CD8-positive, alpha-beta memory T cell (primary cell): ENCODE measurements at regions not wholly inside any gene's neighbourhood (a gene's known extent, or its start where the extent isn't known, plus 50 kb on each side); places are given as distances from the start of the nearest gene placed in this dataset.

Experiments used
- CTCF ChIA-PET: fragments of 350-600 bp; sonication (Branson Sonifier 250); formaldehyde crosslinking; loops from one replicate; lab custom pipeline; 2021; ENCODE audit warnings: antibody characterized with exemption; lab: Charles Lee
- POLR2A ChIA-PET: fragments of 350-600 bp; sonication (Branson Sonifier 250); formaldehyde crosslinking; loops from one replicate; lab custom pipeline; 2021; ENCODE audit warnings: antibody characterized with exemption; lab: Charles Lee
- DNase-seq, 5 donors: peaks; one replicate each; pipeline versions ENCODE4 v3.0.0 to v3.0.0-alpha.2; 2020 to 2022; ENCODE audit warnings: mixed read lengths in 1 of 5
- H3K27ac ChIP-seq: one replicate; pipeline ENCODE4 v1.7.0; 2013; ENCODE audit warnings: low read depth, mild to moderate bottlenecking, low read length, moderate library complexity
- H3K27me3 ChIP-seq: 2 replicates; pipeline ENCODE4 v1.7.0; 2013; ENCODE audit warnings: low read length, mild to moderate bottlenecking; ENCODE audit not compliant: insufficient read depth, poor library complexity, severe bottlenecking
- H3K36me3 ChIP-seq: 2 replicates; pipeline ENCODE4 v1.7.0; 2013; ENCODE audit warnings: mild to moderate bottlenecking, low read length, moderate library complexity; ENCODE audit not compliant: insufficient read depth
- H3K4me1 ChIP-seq: 2 replicates; pipeline ENCODE4 v1.7.0; 2013; ENCODE audit warnings: mild to moderate bottlenecking, low read length, moderate library complexity; ENCODE audit not compliant: insufficient read depth
- H3K4me3 ChIP-seq: 2 replicates; pipeline ENCODE4 v1.7.0; 2013; ENCODE audit warnings: mild to moderate bottlenecking, low read length
- H3K9me3 ChIP-seq: 2 replicates; pipeline ENCODE4 v1.7.0; 2013; ENCODE audit warnings: mild to moderate bottlenecking, low read length
- H3K27ac Mint-ChIP-seq, 8 donors: one replicate each; pipeline ENCODE4 v1.8.0; 2020 to 2021; ENCODE audit warnings: mixed read lengths in 8 of 8, mild to moderate bottlenecking in 6 of 8, inconsistent platforms in 3 of 8, moderate library complexity in 3 of 8
- H3K27me3 Mint-ChIP-seq, 2 donors: one replicate each; pipeline ENCODE4 v1.8.0; 2020 to 2021; ENCODE audit warnings: mixed read lengths in 2 of 2, mild to moderate bottlenecking in 1 of 2, moderate library complexity in 1 of 2
- H3K36me3 Mint-ChIP-seq, 3 donors: one replicate each; pipeline ENCODE4 v1.8.0; 2020 to 2021; ENCODE audit warnings: mixed read lengths in 3 of 3, inconsistent platforms in 1 of 3, mild to moderate bottlenecking in 1 of 3
- H3K4me1 Mint-ChIP-seq, 3 donors: one replicate each; pipeline ENCODE4 v1.8.0; 2020 to 2021; ENCODE audit warnings: mixed read lengths in 3 of 3, inconsistent platforms in 1 of 3, mild to moderate bottlenecking in 1 of 3
- H3K4me3 Mint-ChIP-seq, 7 donors: one replicate each; pipeline ENCODE4 v1.8.0; 2020 to 2021; ENCODE audit warnings: mixed read lengths in 7 of 7, mild to moderate bottlenecking in 6 of 7, moderate library complexity in 4 of 7, inconsistent platforms in 2 of 7
- H3K9me3 Mint-ChIP-seq, 5 donors: one replicate each; pipeline ENCODE4 v1.8.0; 2020 to 2022; ENCODE audit warnings: mixed read lengths in 5 of 5, mild to moderate bottlenecking in 3 of 5, moderate library complexity in 2 of 5, inconsistent platforms in 1 of 5

DNA sequence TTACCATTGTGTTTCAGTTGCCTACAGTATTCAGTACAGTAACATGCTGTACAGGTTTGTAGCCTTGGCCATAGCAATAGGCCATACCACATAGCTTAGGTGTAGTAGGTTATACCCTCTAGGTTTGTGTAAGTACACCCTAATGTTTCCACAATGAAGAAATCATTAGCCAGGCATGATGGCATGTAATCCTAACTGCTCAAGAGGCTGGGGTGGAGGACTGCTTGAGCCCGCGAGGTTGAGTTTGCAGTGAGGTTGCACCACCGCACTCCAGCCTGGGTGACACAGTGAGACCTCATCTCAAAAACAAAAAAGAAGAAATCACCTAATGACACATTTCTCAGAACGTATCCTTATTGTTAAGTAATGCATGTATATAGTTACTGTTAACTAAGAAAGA, 63.2 kb upstream of the KTN1 start:
- DNase-seq: no peak
- H3K4me1 ChIP-seq: no peaks in the 10 kb centered on the region
- no peaks in the 10 kb centered on the region for H3K4me1 Mint-ChIP-seq

GRCh38 chr14:55518391-55518790, 61.6 kb upstream of the KTN1 start:
- Histone ChIP-seq H3K27ac (no peak overlapping the region), H3K36me3 (no peaks in the 10 kb centered on the region), H3K4me1 (no peaks in the 10 kb centered on the region), H3K4me3 (no peak overlapping the region), H3K9me3 (no peaks in the 10 kb centered on the region), H3K27me3 (no peaks in the 10 kb centered on the region)
- POLR2A ChIA-PET: no interaction called here
- peaks cover 0 to 3% of the 10 kb centered on the region in 2 donors for H3K27me3 Mint-ChIP-seq
- peaks cover 0 to 3% (median 0%) of the 10 kb centered on the region in 5 donors for H3K9me3 Mint-ChIP-seq
- H3K36me3 Mint-ChIP-seq: peaks cover 0 to 2% (median 0%) of the 10 kb centered on the region in 3 donors
- DNase-seq: no peak
- H3K27ac Mint-ChIP-seq: no peak overlapping the region
- no peak overlapping the region for H3K4me3 Mint-ChIP-seq
- H3K4me1 Mint-ChIP-seq: no peaks in the 10 kb centered on the region
- CTCF ChIA-PET: no interaction called here

More for the DNA sequence above, 63.2 kb upstream of the KTN1 start:
- H3K4me3 Mint-ChIP-seq: no peak overlapping the region
- no peak overlapping the region for H3K27ac Mint-ChIP-seq
- Histone ChIP-seq H3K27ac (no peak overlapping the region), H3K27me3 (no peaks in the 10 kb centered on the region), H3K36me3 (no peaks in the 10 kb centered on the region), H3K9me3 (no peaks in the 10 kb centered on the region), H3K4me3 (no peak overlapping the region)
- H3K27me3 Mint-ChIP-seq: peaks cover 0 to 3% of the 10 kb centered on the region in 2 donors
- H3K9me3 Mint-ChIP-seq: peaks cover 0 to 3% (median 0%) of the 10 kb centered on the region in 5 donors
- ChIA-PET CTCF (no interaction called here), POLR2A (no interaction called here)
- peaks cover 0 to 2% (median 0%) of the 10 kb centered on the region in 3 donors for H3K36me3 Mint-ChIP-seq

DNA sequence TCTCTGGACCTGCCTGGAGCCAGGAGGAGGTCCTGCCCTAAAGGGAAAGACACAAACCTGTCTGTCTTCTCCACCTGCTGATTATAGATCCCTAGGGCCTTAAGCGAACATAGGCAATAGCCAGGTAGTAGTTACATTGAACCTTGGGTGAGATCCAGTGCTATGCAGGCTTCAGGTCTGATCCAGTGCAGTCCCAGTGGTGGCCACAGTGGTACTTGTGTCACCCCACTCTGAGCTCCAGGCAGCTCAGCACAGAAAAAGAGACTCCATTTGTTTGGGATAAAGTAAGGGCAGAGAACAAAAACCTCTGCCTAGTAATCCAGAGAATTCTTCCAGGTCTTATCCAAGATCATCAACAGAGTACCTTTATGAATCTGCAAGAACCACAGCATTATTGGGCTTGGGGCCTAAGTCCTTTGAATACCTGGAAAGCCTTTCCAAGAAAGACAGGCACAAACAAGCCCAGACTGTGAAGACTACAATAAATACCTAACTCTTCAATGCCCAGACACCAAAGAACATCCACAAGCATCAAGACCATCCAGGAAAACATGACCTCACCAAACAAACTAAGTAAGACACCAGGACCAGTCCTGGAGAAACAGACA, 60.4 kb upstream of the KTN1 start:
- Histone ChIP-seq H3K27ac (no peak overlapping the region), H3K4me3 (no peak overlapping the region), H3K9me3 (no peaks in the 10 kb centered on the region), H3K4me1 (no peaks in the 10 kb centered on the region), H3K27me3 (no peaks in the 10 kb centered on the region), H3K36me3 (no peaks in the 10 kb centered on the region)
- Mint-ChIP-seq H3K36me3 (no peaks in the 10 kb centered on the region), H3K4me3 (no peak overlapping the region), H3K27ac (no peak overlapping the region), H3K9me3 (peaks cover 0 to 3% (median 0%) of the 10 kb centered on the region in 5 donors), H3K27me3 (peaks cover 0 to 3% of the 10 kb centered on the region in 2 donors), H3K4me1 (no peaks in the 10 kb centered on the region)
- CTCF ChIA-PET: no interaction called here
- DNase-seq: no peak
- POLR2A ChIA-PET: no interaction called here

GRCh38 chr14:55523321-55523720, 56.7 kb upstream of the KTN1 start:
- peaks cover 0 to 3% (median 0%) of the 10 kb centered on the region in 5 donors for H3K9me3 Mint-ChIP-seq
- no peak overlapping the region for H3K4me3 Mint-ChIP-seq
- Histone ChIP-seq H3K27ac (no peak overlapping the region), H3K4me1 (no peaks in the 10 kb centered on the region), H3K4me3 (no peak overlapping the region), H3K9me3 (no peaks in the 10 kb centered on the region), H3K36me3 (no peaks in the 10 kb centered on the region), H3K27me3 (no peaks in the 10 kb centered on the region)
- DNase-seq: no peak
- no peaks in the 10 kb centered on the region for H3K36me3 Mint-ChIP-seq
- no peak overlapping the region for H3K27ac Mint-ChIP-seq
- CTCF ChIA-PET: no interaction called here
- no peaks in the 10 kb centered on the region for H3K4me1 Mint-ChIP-seq
- POLR2A ChIA-PET: interaction anchor here (0.6 kb wide), 1 partner anchor 332 kb away, joined by 3 read pairs; the partner anchor contains the start of gene DLGAP5
- no peaks in the 10 kb centered on the region for H3K27me3 Mint-ChIP-seq
